HEK293 (cell line): ENCODE measurements at regions not wholly inside any gene's neighbourhood (a gene's known extent, or its start where the extent isn't known, plus 50 kb on each side); places are given as distances from the start of the nearest gene placed in this dataset.

Experiments used
- CTCF ChIA-PET: fragments of 350-600 bp; formaldehyde crosslinking; extraction: SDS; loops from one replicate; lab custom pipeline; 2021; ENCODE audit warnings: antibody characterized with exemption; lab: Yijun Ruan, JAX
- POLR2A ChIA-PET: fragments of 300-600 bp; formaldehyde crosslinking; extraction: SDS; loops from one replicate; lab custom pipeline; 2020; ENCODE audit warnings: antibody characterized with exemption, inconsistent platforms; lab: Yijun Ruan, JAX
- H3K27ac ChIP-seq: fragments of 200-500 bp; sonication (Bioruptor generic); 2 replicates; pipeline ENCODE4 v1.5.1; 2014; ENCODE audit warnings: low read depth, low read length, control low read depth, inconsistent platforms; ENCODE audit errors: extremely low read depth
- H3K36me3 ChIP-seq, 2 experiments: fragments of 200-500 bp in 1 of 2; sonication (Bioruptor generic) in 1 of 2; 1 replicate in 1 of 2; 2 replicates in 1 of 2; pipeline ENCODE4 v1.5.1; 2014 to 2017; ENCODE audit warnings: inconsistent platforms in 2 of 2, low read length in 2 of 2; ENCODE audit not compliant: control insufficient read depth in 2 of 2, insufficient read depth in 1 of 2
- H3K4me1 ChIP-seq: fragments of 200-500 bp; sonication (Bioruptor generic); 2 replicates; pipeline ENCODE4 v1.5.1; 2014; ENCODE audit warnings: mild to moderate bottlenecking, low read length, inconsistent platforms; ENCODE audit not compliant: control insufficient read depth, insufficient read depth
- H3K4me3 ChIP-seq: 2 replicates; pipeline ENCODE4 v1.5.1; 2011; ENCODE audit warnings: low read depth, mild to moderate bottlenecking, control low read depth, low read length, moderate library complexity
- H3K9me3 ChIP-seq: fragments of 200-500 bp; sonication (Bioruptor generic); 2 replicates; pipeline ENCODE4 v1.5.1; 2014; ENCODE audit warnings: low read depth, low read length, inconsistent platforms; ENCODE audit not compliant: control insufficient read depth, insufficient read depth
- HOXC10 ChIP-seq: sonication (generic); formaldehyde crosslinking; IDR thresholded peaks from 2 replicates; pipeline ENCODE4 v1.8.1; 2023; ENCODE audit warnings: mild to moderate bottlenecking, missing genetic modification reagents
- KLF1 ChIP-seq: fragments of 450-650 bp; formaldehyde crosslinking; IDR thresholded peaks from 2 replicates; pipeline ENCODE4 v1.5.1; 2016; ENCODE audit warnings: missing biosample characterization, missing genetic modification characterization
- MZF1 ChIP-seq: fragments of 450-650 bp; formaldehyde crosslinking; IDR thresholded peaks from 2 replicates; pipeline ENCODE4 v1.5.1; 2017; ENCODE audit warnings: missing biosample characterization, missing genetic modification characterization, borderline replicate concordance
- RBAK ChIP-seq: fragments of 450-650 bp; formaldehyde crosslinking; IDR thresholded peaks from 2 replicates; pipeline ENCODE4 v1.5.1; 2016; ENCODE audit warnings: missing biosample characterization, missing genetic modification characterization
- SCRT1 ChIP-seq: fragments of 450-650 bp; formaldehyde crosslinking; IDR thresholded peaks from 2 replicates; pipeline ENCODE4 v1.5.1; 2016; ENCODE audit warnings: missing biosample characterization, missing genetic modification characterization, borderline replicate concordance
- SCRT2 ChIP-seq: fragments of 450-650 bp; formaldehyde crosslinking; IDR thresholded peaks from 2 replicates; pipeline ENCODE4 v1.5.1; 2016; ENCODE audit warnings: missing biosample characterization, missing genetic modification characterization
- ZBTB11 ChIP-seq: fragments of 450-650 bp; formaldehyde crosslinking; conservative IDR thresholded peaks from 2 replicates; pipeline ENCODE4 v1.5.1; 2016; ENCODE audit warnings: low read depth, missing biosample characterization, missing genetic modification characterization
- ZBTB7A ChIP-seq: fragments of 450-650 bp; formaldehyde crosslinking; IDR thresholded peaks from 2 replicates; pipeline ENCODE4 v1.5.1; 2016; ENCODE audit warnings: low read depth, missing biosample characterization, missing genetic modification characterization
- ZFP37 ChIP-seq: fragments of 450-650 bp; formaldehyde crosslinking; IDR thresholded peaks from 2 replicates; pipeline ENCODE4 v1.5.1; 2016; ENCODE audit warnings: missing biosample characterization, missing genetic modification characterization
- ZNF148 ChIP-seq: fragments of 450-650 bp; formaldehyde crosslinking; IDR thresholded peaks from 2 replicates; pipeline ENCODE4 v1.5.0; 2017; ENCODE audit warnings: missing biosample characterization, missing genetic modification characterization, borderline replicate concordance
- ZNF23 ChIP-seq: fragments of 450-650 bp; formaldehyde crosslinking; IDR thresholded peaks from 2 replicates; pipeline ENCODE4 v1.5.1; 2016; ENCODE audit warnings: missing biosample characterization, missing genetic modification characterization, borderline replicate concordance
- ZNF24 ChIP-seq: fragments of 450-650 bp; formaldehyde crosslinking; IDR thresholded peaks from 2 replicates; pipeline ENCODE4 v1.5.1; 2016; ENCODE audit warnings: missing biosample characterization, missing genetic modification characterization
- ZNF473 ChIP-seq: fragments of 450-650 bp; formaldehyde crosslinking; IDR thresholded peaks from 2 replicates; pipeline ENCODE4 v1.5.1; 2017; ENCODE audit warnings: missing biosample characterization, missing genetic modification characterization
- ZNF488 ChIP-seq: fragments of 450-650 bp; formaldehyde crosslinking; IDR thresholded peaks from 2 replicates; pipeline ENCODE4 v1.5.1; 2016; ENCODE audit warnings: missing biosample characterization, missing genetic modification characterization
- ZNF544 ChIP-seq: fragments of 450-650 bp; formaldehyde crosslinking; IDR thresholded peaks from 2 replicates; pipeline ENCODE4 v1.5.0; 2017; ENCODE audit warnings: missing biosample characterization, missing genetic modification characterization
- ZNF645 ChIP-seq: fragments of 450-650 bp; formaldehyde crosslinking; IDR thresholded peaks from 2 replicates; pipeline ENCODE4; 2016; ENCODE audit warnings: missing biosample characterization, missing genetic modification characterization
- ZNF677 ChIP-seq: fragments of 450-650 bp; IDR thresholded peaks from 2 replicates; pipeline ENCODE4 v1.5.0; 2018; ENCODE audit warnings: missing biosample characterization, mild to moderate bottlenecking, missing genetic modification characterization, moderate library complexity
- ZNF707 ChIP-seq: fragments of 450-650 bp; formaldehyde crosslinking; IDR thresholded peaks from 2 replicates; pipeline ENCODE4 v1.5.1; 2016; ENCODE audit warnings: missing biosample characterization, missing genetic modification characterization
- ZSCAN30 ChIP-seq: fragments of 450-650 bp; IDR thresholded peaks from 2 replicates; pipeline ENCODE4 v1.5.1; 2018; ENCODE audit warnings: missing biosample characterization, mild to moderate bottlenecking, missing genetic modification characterization, moderate library complexity

- H3K36me3 ChIP-seq: no peaks in the 10 kb centered on the region
- no peaks in the 10 kb centered on the region for H3K9me3 ChIP-seq
- H3K4me3 ChIP-seq: no peak overlapping the region
- no peaks in the 10 kb centered on the region for H3K4me1 ChIP-seq
- ChIA-PET CTCF (no interaction called here), POLR2A (no interaction called here)
- no peak overlapping the region for H3K27ac ChIP-seq
- TF ChIP-seq ZNF645 (tag by site-specific recombination): no peak
- no peak for TF ChIP-seq ZNF677 (tag by site-specific recombination)
- TF ChIP-seq MZF1 (tag by site-specific recombination): no peak
Observed at GRCh38 chr12:24155042-24155441, 205.6 kb upstream of the SOX5 start.

- Histone ChIP-seq H3K36me3 (no peaks in the 10 kb centered on the region), H3K27ac (no peak overlapping the region), H3K4me3 (no peak overlapping the region), H3K9me3 (no peaks in the 10 kb centered on the region), H3K4me1 (no peaks in the 10 kb centered on the region)
- TF ChIP-seq ZNF707 (no peak), KLF1 (tag by site-specific recombination) (no peak), ZSCAN30 (no peak), ZFP37 (tag by site-specific recombination) (no peak), ZBTB7A (no peak), MZF1 (tag by site-specific recombination) (no peak), ZNF23 (tag by site-specific recombination) (no peak), ZBTB11 (tag by site-specific recombination) (no peak), ZNF544 (tag by site-specific recombination) (no peak), ZNF488 (tag by site-specific recombination) (no peak), ZNF148 (tag by site-specific recombination) (no peak), RBAK (tag by site-specific recombination) (no peak), SCRT1 (tag by site-specific recombination) (no peak), HOXC10 (CRISPR knock-in tag) (no peak), ZNF473 (tag by site-specific recombination) (no peak), ZNF24 (tag by site-specific recombination) (no peak), SCRT2 (no peak)
- ChIA-PET CTCF (interaction anchor here (0.7 kb wide), 1 partner anchor 117 kb away, joined by 5 read pairs; no protein-coding TSS in a partner anchor), POLR2A (no interaction called here)
Observed at GRCh38 chr12:24153079-24153478, 203.6 kb upstream of the SOX5 start.
